ENCODE measurements at regions not wholly inside any gene's neighbourhood (a gene's known extent, or its start where the extent isn't known, plus 50 kb on each side); places are given as distances from the start of the nearest gene placed in this dataset.

DNA sequence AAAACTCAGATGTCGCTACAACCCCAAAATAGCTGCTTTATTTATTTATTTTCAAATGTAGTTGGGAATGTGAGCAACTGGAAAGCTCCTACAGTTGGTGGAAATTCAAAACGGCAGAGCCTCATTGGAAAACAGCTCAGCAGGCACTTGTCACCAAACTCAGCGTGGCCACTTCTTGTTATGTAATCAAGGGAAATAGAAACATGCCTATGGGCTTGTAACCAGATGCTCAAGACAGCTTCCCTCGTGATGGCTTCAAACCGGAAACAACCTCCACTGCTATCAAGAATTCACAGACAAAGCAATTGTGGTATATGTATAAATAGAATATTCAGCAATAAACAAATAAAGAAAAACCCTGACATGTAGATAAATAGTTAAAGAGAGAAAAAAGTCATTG, 627.8 kb upstream of the SLC10A2 start (continued):
- TF ChIP-seq ELF1 (IDR thresholded peaks at IDR 0.05; ENCODE audit: borderline replicate concordance, low read depth) (no peak), SP1 (IDR thresholded peaks at IDR 0.05; ENCODE audit: low read depth) (no peak)

DNA sequence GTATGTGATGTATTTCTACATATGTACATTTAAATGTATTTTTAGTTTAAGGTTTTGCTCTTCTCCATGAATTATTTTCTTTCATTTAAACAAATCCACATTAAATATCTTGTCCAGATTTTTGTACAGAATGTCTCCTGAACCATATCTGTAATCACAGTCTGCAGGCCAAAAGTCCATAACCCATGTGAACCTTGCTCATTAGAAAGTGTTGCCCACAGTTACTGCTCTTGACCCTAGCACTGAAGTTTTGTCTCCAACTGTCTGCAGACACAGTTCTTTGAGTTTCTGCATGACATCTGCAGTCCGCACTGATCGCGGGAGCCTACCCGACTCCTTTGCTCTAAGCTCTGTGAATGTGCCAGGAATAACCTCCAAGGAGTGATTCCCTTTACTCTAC, 626.2 kb upstream of the SLC10A2 start:
- H3K9me2 ChIP-seq (ENCODE audit: insufficient read depth), result no peaks in the 10 kb centered on the region
- no peaks in the 10 kb centered on the region for H3K36me3 ChIP-seq (ENCODE audit: control insufficient read depth in 1 of 2, insufficient read depth in 2 of 2, low read length in 2 of 2)
- H4K20me1 ChIP-seq (ENCODE audit: insufficient read depth), result no peaks in the 10 kb centered on the region
- no TSS peak for BruUV-seq (replicated peaks)
- no peaks in the 10 kb centered on the region for H3K9me3 ChIP-seq (ENCODE audit: control insufficient read depth in 1 of 2, insufficient read depth in 1 of 2, low read depth in 1 of 2, low read length in 2 of 2)
- no peaks in the 10 kb centered on the region for H3K79me2 ChIP-seq (ENCODE audit: insufficient read depth, low read length)
- ChIA-PET RAD21 (ENCODE audit: low non-redundant PET in 1 of 2, low total read pairs in 2 of 2, uncharacterized antibody in 2 of 2, unreplicated experiment in 2 of 2) (no interaction called here), CTCF (interaction anchor here (1.0 kb wide), 1 partner anchor 9 kb away, joined by 3 read pairs; no protein-coding TSS in a partner anchor), POLR2A (no interaction called here)
- intact Hi-C loops (cut with micrococcal nuclease), result no loop called here
- no peak overlapping the region for H3K27ac ChIP-seq (ENCODE audit: low read depth, low read length)
- no peak for DNase-seq (ENCODE audit: low read depth, low spot score)
- H2AFZ ChIP-seq (ENCODE audit: low read depth, low read length, poor library complexity, severe bottlenecking), result no peak overlapping the region
- no peak overlapping the region for H3K9ac ChIP-seq (ENCODE audit: low read length)
- TF ChIP-seq FOSL1 (IDR thresholded peaks at IDR 0.05; ENCODE audit: low read depth) (no peak), SIN3A (IDR thresholded peaks at IDR 0.05; ENCODE audit: low read depth) (no peak), CBX3 (IDR thresholded peaks at IDR 0.05; ENCODE audit: low read depth) (no peak), CEBPB (IDR thresholded peaks at IDR 0.05; ENCODE audit: low read depth) (no peak), JUND (IDR thresholded peaks at IDR 0.05) (no peak), TCF7L2 (IDR thresholded peaks at IDR 0.05; ENCODE audit: borderline replicate concordance, extremely low read depth, insufficient read depth, insufficient read length) (no peak), POLR2A (IDR thresholded peaks at IDR 0.05; ENCODE audit: borderline replicate concordance, extremely low read depth, insufficient read depth, insufficient read length) (no peak), ZFX (IDR thresholded peaks at IDR 0.05) (no peak), EZH2phosphoT487 (IDR thresholded peaks at IDR 0.05; ENCODE audit: borderline replicate concordance) (no peak)
- TF ChIP-seq, protein P1, sequence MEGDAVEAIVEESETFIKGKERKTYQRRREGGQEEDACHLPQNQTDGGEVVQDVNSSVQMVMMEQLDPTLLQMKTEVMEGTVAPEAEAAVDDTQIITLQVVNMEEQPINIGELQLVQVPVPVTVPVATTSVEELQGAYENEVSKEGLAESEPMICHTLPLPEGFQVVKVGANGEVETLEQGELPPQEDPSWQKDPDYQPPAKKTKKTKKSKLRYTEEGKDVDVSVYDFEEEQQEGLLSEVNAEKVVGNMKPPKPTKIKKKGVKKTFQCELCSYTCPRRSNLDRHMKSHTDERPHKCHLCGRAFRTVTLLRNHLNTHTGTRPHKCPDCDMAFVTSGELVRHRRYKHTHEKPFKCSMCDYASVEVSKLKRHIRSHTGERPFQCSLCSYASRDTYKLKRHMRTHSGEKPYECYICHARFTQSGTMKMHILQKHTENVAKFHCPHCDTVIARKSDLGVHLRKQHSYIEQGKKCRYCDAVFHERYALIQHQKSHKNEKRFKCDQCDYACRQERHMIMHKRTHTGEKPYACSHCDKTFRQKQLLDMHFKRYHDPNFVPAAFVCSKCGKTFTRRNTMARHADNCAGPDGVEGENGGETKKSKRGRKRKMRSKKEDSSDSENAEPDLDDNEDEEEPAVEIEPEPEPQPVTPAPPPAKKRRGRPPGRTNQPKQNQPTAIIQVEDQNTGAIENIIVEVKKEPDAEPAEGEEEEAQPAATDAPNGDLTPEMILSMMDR (IDR thresholded peaks at IDR 0.05 in 2 of 3, conservative IDR thresholded peaks at IDR 0.05 in 1 of 3; ENCODE audit: borderline replicate concordance in 1 of 3, insufficient read depth in 1 of 3, low read depth in 2 of 3, low read length in 2 of 3), result no peak
- TF ChIP-seq, protein P2, sequence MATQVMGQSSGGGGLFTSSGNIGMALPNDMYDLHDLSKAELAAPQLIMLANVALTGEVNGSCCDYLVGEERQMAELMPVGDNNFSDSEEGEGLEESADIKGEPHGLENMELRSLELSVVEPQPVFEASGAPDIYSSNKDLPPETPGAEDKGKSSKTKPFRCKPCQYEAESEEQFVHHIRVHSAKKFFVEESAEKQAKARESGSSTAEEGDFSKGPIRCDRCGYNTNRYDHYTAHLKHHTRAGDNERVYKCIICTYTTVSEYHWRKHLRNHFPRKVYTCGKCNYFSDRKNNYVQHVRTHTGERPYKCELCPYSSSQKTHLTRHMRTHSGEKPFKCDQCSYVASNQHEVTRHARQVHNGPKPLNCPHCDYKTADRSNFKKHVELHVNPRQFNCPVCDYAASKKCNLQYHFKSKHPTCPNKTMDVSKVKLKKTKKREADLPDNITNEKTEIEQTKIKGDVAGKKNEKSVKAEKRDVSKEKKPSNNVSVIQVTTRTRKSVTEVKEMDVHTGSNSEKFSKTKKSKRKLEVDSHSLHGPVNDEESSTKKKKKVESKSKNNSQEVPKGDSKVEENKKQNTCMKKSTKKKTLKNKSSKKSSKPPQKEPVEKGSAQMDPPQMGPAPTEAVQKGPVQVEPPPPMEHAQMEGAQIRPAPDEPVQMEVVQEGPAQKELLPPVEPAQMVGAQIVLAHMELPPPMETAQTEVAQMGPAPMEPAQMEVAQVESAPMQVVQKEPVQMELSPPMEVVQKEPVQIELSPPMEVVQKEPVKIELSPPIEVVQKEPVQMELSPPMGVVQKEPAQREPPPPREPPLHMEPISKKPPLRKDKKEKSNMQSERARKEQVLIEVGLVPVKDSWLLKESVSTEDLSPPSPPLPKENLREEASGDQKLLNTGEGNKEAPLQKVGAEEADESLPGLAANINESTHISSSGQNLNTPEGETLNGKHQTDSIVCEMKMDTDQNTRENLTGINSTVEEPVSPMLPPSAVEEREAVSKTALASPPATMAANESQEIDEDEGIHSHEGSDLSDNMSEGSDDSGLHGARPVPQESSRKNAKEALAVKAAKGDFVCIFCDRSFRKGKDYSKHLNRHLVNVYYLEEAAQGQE (IDR thresholded peaks at IDR 0.05; ENCODE audit: low read depth), result no peak
- TF ChIP-seq, protein P3, sequence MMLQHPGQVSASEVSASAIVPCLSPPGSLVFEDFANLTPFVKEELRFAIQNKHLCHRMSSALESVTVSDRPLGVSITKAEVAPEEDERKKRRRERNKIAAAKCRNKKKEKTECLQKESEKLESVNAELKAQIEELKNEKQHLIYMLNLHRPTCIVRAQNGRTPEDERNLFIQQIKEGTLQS (IDR thresholded peaks at IDR 0.05), result no peak
- H3K27me3 ChIP-seq (ENCODE audit: insufficient read depth, low read length), result no peaks in the 10 kb centered on the region
- no peak overlapping the region for H3K4me2 ChIP-seq (ENCODE audit: low read length)
- no peaks in the 10 kb centered on the region for H3K4me1 ChIP-seq (ENCODE audit: control insufficient read depth in 1 of 2, insufficient read depth in 2 of 2, low read length in 2 of 2)
- H3K4me3 ChIP-seq (replicated peaks in 1 of 2; ENCODE audit: low read depth in 1 of 2, low read length in 2 of 2), result no peak overlapping the region
- no peak for ATAC-seq

Data from HCT116 (cell line).